Central memory CD8-positive, alpha-beta T cell (primary cell): ENCODE measurements at regions not wholly inside any gene's neighbourhood (a gene's known extent, or its start where the extent isn't known, plus 50 kb on each side); places are given as distances from the start of the nearest gene placed in this dataset.
A peak's percentile ranks its signal among the peaks of the same experiment; 100 is the strongest.

Experiments used
- ATAC-seq: fragments of 150-1000 bp; cut with Tn5 transposase; replicated peaks from 2 replicates; pipeline ENCODE4 v1.10.0; 2022; ENCODE audit warnings: mild to moderate bottlenecking, moderate FRiP score, moderate number of reproducible peaks; ENCODE audit not compliant: poor library complexity, severe bottlenecking; ENCODE audit errors: extremely low read depth
- DNase-seq, 2 donors: peaks; one replicate each; pipeline ENCODE4 v3.0.0; 2021; ENCODE audit warnings: low spot score in 2 of 2
- H3K27ac Mint-ChIP-seq: one replicate; pipeline ENCODE4 v1.8.0; 2022; ENCODE audit warnings: low read depth, mild to moderate bottlenecking, moderate library complexity, mixed read lengths
- H3K27me3 Mint-ChIP-seq: one replicate; pipeline ENCODE4 v1.8.0; 2022; ENCODE audit warnings: mixed read lengths
- H3K36me3 Mint-ChIP-seq: one replicate; pipeline ENCODE4 v1.8.0; 2022; ENCODE audit warnings: mild to moderate bottlenecking, moderate library complexity, mixed read lengths; ENCODE audit not compliant: insufficient read depth
- H3K4me1 Mint-ChIP-seq: one replicate; pipeline ENCODE4 v1.8.0; 2022; ENCODE audit warnings: mixed read lengths
- H3K4me3 Mint-ChIP-seq: one replicate; pipeline ENCODE4 v1.8.0; 2022; ENCODE audit warnings: mild to moderate bottlenecking, moderate library complexity, mixed read lengths
- H3K9me3 Mint-ChIP-seq: one replicate; pipeline ENCODE4 v1.8.0; 2022; ENCODE audit warnings: mixed read lengths

DNA sequence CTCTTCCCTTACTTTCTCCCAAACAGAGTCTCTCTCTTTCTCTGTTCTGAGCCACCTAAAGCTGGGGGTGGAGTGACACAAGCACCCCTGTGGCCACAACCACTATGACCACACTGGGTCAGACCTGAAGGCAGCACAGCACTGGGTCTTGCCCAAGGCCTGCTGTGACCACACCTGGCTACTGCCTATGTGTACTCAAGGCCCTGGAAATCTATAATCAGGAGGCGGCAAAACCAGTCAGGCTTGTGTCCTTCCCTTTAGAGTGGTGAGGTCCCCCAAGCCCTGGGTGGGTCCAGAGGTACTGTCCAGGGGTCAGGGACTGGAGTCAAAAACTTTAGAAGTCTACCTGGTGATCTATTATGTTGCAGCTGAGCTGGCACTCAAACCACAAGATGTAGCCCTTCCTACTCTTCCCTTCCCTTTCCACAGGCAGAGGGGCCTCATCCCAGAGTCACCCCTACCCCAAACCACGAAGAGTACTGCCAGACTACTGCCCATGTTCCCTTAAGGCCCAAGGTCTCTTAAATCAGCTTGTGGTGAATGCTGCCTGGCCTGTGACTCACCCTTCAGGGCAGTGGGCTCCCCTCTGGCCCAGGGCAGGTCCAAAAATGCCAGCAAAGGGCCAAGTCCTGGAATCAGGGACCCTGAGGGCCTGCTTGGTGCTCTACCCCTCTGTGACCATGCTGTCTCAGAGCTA, 179.8 kb upstream of the DYRK2 start:
- Mint-ChIP-seq H3K27me3 (no peaks in the 10 kb centered on the region), H3K4me3 (no peak overlapping the region), H3K27ac (no peak overlapping the region), H3K4me1 (no peaks in the 10 kb centered on the region), H3K36me3 (no peaks in the 10 kb centered on the region), H3K9me3 (peaks cover 16% of the 10 kb centered on the region)
- ATAC-seq = no peak
- DNase-seq = no peak

GRCh38 chr12:67469666-67470065, 178.9 kb upstream of the DYRK2 start:
- no peak for ATAC-seq
- Mint-ChIP-seq H3K27me3 (no peaks in the 10 kb centered on the region), H3K4me3 (no peak overlapping the region), H3K4me1 (no peaks in the 10 kb centered on the region), H3K36me3 (no peaks in the 10 kb centered on the region), H3K27ac (no peak overlapping the region), H3K9me3 (peaks cover 16% of the 10 kb centered on the region)
- no peak for DNase-seq

DNA sequence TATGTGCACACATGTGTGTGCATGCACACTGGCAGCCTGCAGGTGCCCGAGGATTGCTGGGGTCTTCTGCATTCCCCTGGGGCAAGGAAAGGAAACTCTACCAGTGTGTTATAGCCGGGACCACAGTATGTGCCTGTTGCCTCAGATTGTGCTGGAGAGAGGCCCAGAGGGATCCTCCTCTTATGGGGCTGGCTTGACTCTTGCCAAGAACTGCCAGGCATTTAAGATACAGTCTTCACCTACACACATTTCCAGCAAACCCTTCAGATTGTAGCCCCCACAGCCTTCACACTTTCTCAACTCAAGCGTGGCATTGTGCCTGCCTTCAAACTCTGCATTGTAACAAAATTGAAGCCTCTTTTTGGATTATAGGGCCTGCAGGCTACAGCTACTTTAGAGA, 176.7 kb upstream of the DYRK2 start:
- no peaks in the 10 kb centered on the region for H3K27me3 Mint-ChIP-seq
- H3K9me3 Mint-ChIP-seq = peaks cover 9% of the 10 kb centered on the region
- H3K36me3 Mint-ChIP-seq = no peaks in the 10 kb centered on the region
- H3K27ac Mint-ChIP-seq = no peak overlapping the region
- ATAC-seq = no peak
- DNase-seq = no peak
- no peak overlapping the region for H3K4me3 Mint-ChIP-seq
- H3K4me1 Mint-ChIP-seq = no peaks in the 10 kb centered on the region

- no peak for ATAC-seq
- H3K4me1 Mint-ChIP-seq = no peaks in the 10 kb centered on the region
Measured at GRCh38 chr12:67472539-67472938, 176.0 kb upstream of the DYRK2 start.

GRCh38 chr12:67474934-67475620, 173.5 kb upstream of the DYRK2 start:
- H3K4me1 Mint-ChIP-seq = no peaks in the 10 kb centered on the region
- H3K4me3 Mint-ChIP-seq = no peak overlapping the region
- H3K27ac Mint-ChIP-seq = no peak overlapping the region
- DNase-seq (no peak), ATAC-seq (no peak)
- H3K9me3 Mint-ChIP-seq = no peaks in the 10 kb centered on the region
- no peaks in the 10 kb centered on the region for H3K27me3 Mint-ChIP-seq
- H3K36me3 Mint-ChIP-seq = no peaks in the 10 kb centered on the region

More at GRCh38 chr12:67472539-67472938, 176.0 kb upstream of the DYRK2 start:
- H3K27ac Mint-ChIP-seq = no peak overlapping the region
- no peak overlapping the region for H3K4me3 Mint-ChIP-seq
- no peaks in the 10 kb centered on the region for H3K27me3 Mint-ChIP-seq
- peaks cover 1% of the 10 kb centered on the region for H3K9me3 Mint-ChIP-seq
- no peak for DNase-seq
- H3K36me3 Mint-ChIP-seq = no peaks in the 10 kb centered on the region

GRCh38 chr12:67475725-67476124, 172.8 kb upstream of the DYRK2 start:
- Mint-ChIP-seq H3K4me3 (no peak overlapping the region), H3K36me3 (no peaks in the 10 kb centered on the region), H3K27me3 (no peaks in the 10 kb centered on the region), H3K9me3 (no peaks in the 10 kb centered on the region), H3K4me1 (no peaks in the 10 kb centered on the region), H3K27ac (no peak overlapping the region)
- ATAC-seq = no peak
- no peak for DNase-seq

- ATAC-seq (no peak), DNase-seq (no peak)
- Mint-ChIP-seq H3K4me1 (peaks cover 8% of the 10 kb centered on the region), H3K27me3 (no peaks in the 10 kb centered on the region), H3K36me3 (no peaks in the 10 kb centered on the region), H3K4me3 (no peak overlapping the region), H3K27ac (no peak overlapping the region), H3K9me3 (no peaks in the 10 kb centered on the region)
Measured at GRCh38 chr12:67477681-67478265, 170.8 kb upstream of the DYRK2 start.

GRCh38 chr12:67482751-67483661, 165.5 kb upstream of the DYRK2 start:
- Mint-ChIP-seq H3K4me3 (peak overlapping the region; percentile 8), H3K27ac (peak overlapping the region; percentile 82), H3K4me1 (peaks cover 39% of the 10 kb centered on the region), H3K27me3 (no peaks in the 10 kb centered on the region), H3K36me3 (no peaks in the 10 kb centered on the region), H3K9me3 (no peaks in the 10 kb centered on the region)
- DNase-seq = peak; percentile 52 to 66
- ATAC-seq = peak; percentile 89

- Mint-ChIP-seq H3K4me1 (peaks cover 39% of the 10 kb centered on the region), H3K9me3 (peaks cover under 1% of the 10 kb centered on the region), H3K27ac (peak overlapping the region; percentile 88), H3K36me3 (peaks cover 3% of the 10 kb centered on the region), H3K27me3 (no peaks in the 10 kb centered on the region), H3K4me3 (no peak overlapping the region)
- no peak for DNase-seq
- peak; percentile 26 for ATAC-seq
Measured at GRCh38 chr12:67483871-67484554, 164.5 kb upstream of the DYRK2 start.

DNA sequence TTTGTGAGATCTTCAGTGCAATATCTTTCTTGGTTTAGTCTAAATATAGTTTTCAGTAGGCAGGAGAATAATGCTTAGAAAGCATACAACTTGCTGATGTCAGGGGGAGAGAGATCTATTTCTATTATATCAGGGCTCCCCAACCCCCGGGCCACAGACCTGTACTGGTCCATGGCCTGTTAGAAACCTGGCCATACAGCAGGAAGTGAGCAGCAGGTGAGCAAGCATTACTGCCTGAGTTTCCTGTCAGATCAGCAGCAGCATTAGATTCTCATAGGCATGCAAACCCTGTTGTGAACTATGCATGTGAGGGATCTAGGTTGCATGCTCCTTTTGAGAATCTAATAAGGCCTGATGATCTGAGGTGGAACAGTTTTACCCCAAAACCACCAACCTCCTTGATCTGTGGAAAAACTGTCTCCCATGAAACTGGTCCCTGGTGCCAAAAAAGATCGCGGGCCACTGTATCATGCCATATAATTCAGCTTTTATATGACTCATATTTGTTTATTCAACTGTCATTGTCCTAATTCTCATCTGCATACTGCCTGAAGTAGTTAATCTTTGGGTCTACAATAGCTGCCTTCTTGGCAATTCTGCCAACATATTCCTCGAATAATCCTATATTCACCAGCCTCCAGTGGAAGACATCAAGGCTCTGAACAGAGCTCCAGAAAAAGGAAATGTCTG, 163.6 kb upstream of the DYRK2 start:
- Mint-ChIP-seq H3K36me3 (peaks cover 3% of the 10 kb centered on the region), H3K4me1 (peaks cover 39% of the 10 kb centered on the region), H3K4me3 (no peak overlapping the region), H3K27me3 (no peaks in the 10 kb centered on the region), H3K9me3 (peaks cover 7% of the 10 kb centered on the region), H3K27ac (peak overlapping the region; percentile 88)
- DNase-seq (no peak), ATAC-seq (no peak)

- Mint-ChIP-seq H3K9me3 (peaks cover 10% of the 10 kb centered on the region), H3K4me3 (no peak overlapping the region), H3K27me3 (no peaks in the 10 kb centered on the region), H3K36me3 (peaks cover 3% of the 10 kb centered on the region), H3K4me1 (peaks cover 39% of the 10 kb centered on the region), H3K27ac (no peak overlapping the region)
- no peak for ATAC-seq
- DNase-seq = no peak
Measured at GRCh38 chr12:67486671-67487070, 161.9 kb upstream of the DYRK2 start.
